ENCODE measurements at regions not wholly inside any gene's neighbourhood (a gene's known extent, or its start where the extent isn't known, plus 50 kb on each side); places are given as distances from the start of the nearest gene placed in this dataset.

- TF ChIP-seq CTCF (IDR thresholded peaks at IDR 0.05; ENCODE audit: extremely low read depth, missing control alignments) = no peak
- no peak for DNase-seq (ENCODE audit: low spot score)
These were observed 1377.8 kb upstream of the LRRTM3 start for GRCh38 chr10:65548001-65548400.

GRCh38 chr10:65550761-65551160, 1375.1 kb upstream of the LRRTM3 start:
- no peak for DNase-seq (ENCODE audit: low spot score)
- no peak for TF ChIP-seq CTCF (IDR thresholded peaks at IDR 0.05; ENCODE audit: extremely low read depth, missing control alignments)

- no peak for TF ChIP-seq CTCF (IDR thresholded peaks at IDR 0.05; ENCODE audit: extremely low read depth, missing control alignments)
- DNase-seq (ENCODE audit: low spot score) = no peak
These were observed 1370.6 kb upstream of the LRRTM3 start for GRCh38 chr10:65555192-65555591.

- TF ChIP-seq CTCF (IDR thresholded peaks at IDR 0.05; ENCODE audit: extremely low read depth, missing control alignments) = no peak
- DNase-seq (ENCODE audit: low spot score) = no peak
These were observed 1369.8 kb upstream of the LRRTM3 start for GRCh38 chr10:65556006-65556405.

- TF ChIP-seq CTCF (IDR thresholded peaks at IDR 0.05; ENCODE audit: extremely low read depth, missing control alignments) = no peak
- no peak for DNase-seq (ENCODE audit: low spot score)
These were observed 1366.5 kb upstream of the LRRTM3 start for GRCh38 chr10:65559369-65559768.

GRCh38 chr10:65565246-65565645, 1360.6 kb upstream of the LRRTM3 start:
- no peak for TF ChIP-seq CTCF (IDR thresholded peaks at IDR 0.05; ENCODE audit: extremely low read depth, missing control alignments)

GRCh38 chr10:65566906-65567305, 1358.9 kb upstream of the LRRTM3 start:
- DNase-seq (ENCODE audit: low spot score) = no peak
- TF ChIP-seq CTCF (IDR thresholded peaks at IDR 0.05; ENCODE audit: extremely low read depth, missing control alignments) = no peak

More at GRCh38 chr10:65565246-65565645, 1360.6 kb upstream of the LRRTM3 start:
- no peak for DNase-seq (ENCODE audit: low spot score)

Data from GM20000 (cell line).